ENCODE measurements at regions not wholly inside any gene's neighbourhood (a gene's known extent, or its start where the extent isn't known, plus 50 kb on each side); places are given as distances from the start of the nearest gene placed in this dataset.
"Not testable (repeated sequence)": the region's sequence is repeated elsewhere in the genome, so short reads cannot be mapped to it uniquely, and the experiment has no call there.

DNA sequence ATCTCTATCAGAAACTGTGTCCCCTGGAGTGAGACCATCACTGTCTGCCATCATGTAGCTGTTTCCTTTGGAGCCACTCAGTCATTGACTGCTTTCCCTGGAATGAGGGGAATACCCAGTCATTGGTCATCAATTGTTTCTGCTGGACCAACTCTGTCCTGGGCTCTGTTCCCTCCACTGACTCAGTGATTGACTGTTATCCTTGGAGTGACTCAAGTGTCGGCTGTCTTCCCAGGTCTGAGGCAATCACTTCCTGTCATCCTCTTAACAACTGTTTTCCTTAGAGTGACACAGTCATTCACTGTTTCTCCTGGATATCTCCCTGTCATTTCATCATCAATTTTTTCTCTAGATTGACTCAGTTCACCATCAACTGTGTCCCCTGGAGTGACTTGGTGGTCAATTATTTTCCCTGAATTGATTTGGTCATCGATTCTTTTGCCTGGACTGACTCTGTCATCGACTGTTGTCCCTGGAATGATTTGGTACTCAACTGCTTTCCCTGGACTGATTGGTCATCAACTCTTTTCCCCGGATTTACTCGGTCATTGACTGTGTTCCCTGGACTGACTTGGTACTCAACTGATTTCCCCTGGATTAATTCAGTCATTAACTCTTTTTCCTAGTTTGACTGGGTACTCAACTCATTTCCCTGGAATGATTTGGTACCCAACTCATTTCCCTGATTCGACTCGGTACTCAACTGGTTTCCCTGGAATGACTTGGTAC, 327.9 kb upstream of the VCX start:
- DNase-seq, result peak in 1 of 3 donors; percentile 0

DNA sequence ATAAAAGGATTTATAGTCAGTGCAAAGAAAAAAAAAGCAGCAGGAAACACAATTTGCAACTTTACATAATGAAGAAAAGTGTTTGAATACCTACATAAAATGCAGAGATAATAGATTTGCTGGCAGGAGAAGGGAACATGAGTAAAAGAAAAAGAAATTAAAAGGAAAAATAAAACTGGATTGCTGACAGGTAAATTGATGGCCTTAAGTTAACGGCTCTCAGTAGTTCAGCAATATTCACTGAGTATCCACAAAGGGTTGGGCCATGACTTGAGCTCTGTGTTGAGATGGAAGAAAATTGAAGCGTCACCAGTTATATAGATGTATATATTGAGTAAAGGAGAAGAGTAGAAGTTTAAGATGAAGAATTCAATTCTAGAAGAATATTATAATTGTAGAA, 330.1 kb upstream of the VCX start:
- no peak for DNase-seq

DNA sequence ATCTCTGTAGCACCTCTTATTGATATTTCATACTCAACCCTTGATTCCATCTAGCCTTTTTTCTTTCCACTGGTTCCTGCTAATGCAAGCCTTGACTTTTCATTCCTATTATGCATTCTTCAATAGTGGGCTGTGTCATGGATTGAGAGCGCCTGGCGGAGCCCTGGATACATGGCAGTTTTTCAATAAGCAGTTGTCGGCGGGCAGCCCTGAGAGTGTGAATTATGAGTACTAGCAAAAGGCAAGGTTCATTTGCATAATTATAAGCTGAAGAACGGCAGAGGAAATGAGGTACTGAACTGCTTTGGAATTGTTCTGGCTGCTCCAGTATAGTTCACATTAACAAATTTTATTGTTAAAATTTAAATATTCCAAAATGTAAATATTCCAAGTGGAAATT, 339.7 kb upstream of the VCX start:
- no peak for DNase-seq

DNA sequence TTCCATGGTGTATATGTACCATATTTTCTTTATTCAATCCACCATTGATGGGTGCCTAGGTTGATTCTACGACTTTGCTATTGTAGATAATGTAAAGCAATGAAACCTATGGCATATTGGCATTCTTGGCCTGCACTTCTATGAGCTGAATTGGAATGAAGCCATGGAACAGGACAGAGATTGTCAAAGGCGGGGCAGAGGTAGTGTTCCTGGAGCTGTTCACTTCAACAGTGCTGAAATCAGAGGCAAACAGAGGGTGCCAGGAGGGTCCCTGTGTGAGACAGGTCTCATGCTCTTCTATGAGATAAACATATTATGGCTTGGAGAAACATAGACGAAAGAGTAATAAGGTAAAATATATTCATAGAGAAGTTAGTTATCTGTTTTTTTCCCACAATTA, 342.6 kb upstream of the VCX start:
- no peak for DNase-seq

DNA sequence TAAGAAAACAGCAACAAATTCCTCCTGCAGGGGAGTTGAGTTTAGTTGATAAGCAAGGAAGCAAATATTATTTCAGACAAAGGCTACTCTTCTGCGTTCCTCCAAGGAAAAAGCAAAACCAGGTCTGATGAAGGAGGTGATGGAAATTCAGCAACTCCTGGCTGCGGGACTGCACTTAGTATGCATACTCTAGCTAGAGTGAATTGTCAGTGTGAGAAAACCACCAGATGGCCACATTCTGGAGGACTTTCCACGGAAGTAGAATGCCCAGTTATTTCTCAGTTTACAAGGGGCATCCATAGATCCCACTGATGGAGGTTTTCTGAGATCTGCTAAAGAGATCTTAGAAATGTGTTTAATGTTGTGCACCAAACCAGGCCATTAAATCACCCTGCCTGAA, 338.6 kb upstream of the PUDP start:
- DNase-seq, result no peak

DNA sequence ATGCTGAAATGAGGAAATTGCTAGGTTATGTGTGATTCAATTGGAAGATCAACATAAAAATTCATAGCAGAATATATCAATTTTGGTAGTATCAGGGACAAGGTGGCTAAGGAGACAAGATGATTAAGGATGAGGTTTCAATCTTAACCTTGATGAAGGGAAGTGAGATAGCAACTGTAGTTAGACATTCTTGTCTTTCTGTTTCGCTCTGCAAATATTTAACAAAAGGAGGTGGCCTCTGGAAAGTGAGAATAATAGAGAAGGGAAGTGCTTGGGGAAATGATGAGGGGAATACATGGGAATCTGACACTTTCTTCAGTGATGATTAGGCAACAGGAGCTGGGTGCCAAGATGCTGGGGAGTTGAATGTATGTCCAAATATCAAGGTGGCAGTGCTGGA, 337.1 kb upstream of the PUDP start:
- no peak for DNase-seq

DNA sequence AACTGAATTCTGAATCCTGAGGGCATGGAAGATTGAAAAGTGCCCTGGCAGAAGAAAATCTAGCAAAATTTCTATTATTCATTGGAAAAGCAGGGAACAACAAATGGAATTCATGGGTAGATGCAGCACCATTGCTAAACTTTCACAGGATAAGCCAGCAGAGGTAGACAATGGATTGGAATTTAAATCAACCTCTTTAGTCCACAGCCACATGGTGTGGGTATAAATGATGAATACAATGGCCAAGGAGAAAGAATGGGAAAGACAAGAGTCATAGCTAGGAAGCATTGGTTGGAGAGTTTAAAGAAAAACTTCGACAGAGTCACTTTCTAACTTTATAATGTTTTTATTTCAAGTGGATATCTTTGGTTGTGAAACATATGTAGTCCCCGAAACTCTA, 332.8 kb upstream of the PUDP start:
- no peak for DNase-seq

DNA sequence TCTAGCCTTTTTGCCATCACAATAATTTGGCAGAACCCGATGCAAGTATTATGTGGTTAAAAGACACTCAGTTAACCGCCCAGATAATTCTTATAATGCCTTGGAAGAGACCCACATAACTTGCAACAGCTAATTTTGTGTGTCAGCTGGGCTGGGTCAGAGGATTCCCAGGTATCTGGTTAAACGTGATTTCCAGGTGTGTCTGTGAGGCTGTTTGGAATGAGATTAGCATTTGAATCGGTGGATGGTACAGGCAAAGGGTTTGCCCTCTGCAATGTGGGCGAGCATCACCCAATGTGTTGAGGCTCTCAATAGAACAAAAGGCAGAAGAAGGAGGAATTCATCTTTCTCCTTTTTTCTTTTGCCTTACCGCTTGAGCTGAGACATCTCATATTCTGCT, 314.2 kb upstream of the PUDP start:
- DNase-seq, result no peak

DNA sequence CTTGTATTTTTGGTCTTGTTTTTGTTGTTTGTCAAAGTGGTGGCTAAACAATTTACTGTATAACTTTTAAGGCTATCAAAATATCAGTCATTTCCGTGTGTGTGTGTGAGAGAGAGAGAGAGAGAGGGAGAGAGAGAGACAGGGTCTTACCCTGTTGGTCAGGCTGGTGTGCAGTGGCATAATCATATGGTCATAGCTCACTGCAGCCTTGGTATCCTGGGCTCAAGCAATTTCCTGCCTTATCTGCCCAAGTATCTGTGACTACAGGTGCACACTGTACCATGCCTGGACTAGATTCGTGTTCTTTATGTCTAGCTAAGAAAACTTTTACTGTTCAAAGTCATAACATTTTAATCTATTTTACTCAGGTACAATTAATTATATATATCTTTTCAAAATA, 313.1 kb upstream of the PUDP start:
- not testable (repeated sequence) for DNase-seq

DNA sequence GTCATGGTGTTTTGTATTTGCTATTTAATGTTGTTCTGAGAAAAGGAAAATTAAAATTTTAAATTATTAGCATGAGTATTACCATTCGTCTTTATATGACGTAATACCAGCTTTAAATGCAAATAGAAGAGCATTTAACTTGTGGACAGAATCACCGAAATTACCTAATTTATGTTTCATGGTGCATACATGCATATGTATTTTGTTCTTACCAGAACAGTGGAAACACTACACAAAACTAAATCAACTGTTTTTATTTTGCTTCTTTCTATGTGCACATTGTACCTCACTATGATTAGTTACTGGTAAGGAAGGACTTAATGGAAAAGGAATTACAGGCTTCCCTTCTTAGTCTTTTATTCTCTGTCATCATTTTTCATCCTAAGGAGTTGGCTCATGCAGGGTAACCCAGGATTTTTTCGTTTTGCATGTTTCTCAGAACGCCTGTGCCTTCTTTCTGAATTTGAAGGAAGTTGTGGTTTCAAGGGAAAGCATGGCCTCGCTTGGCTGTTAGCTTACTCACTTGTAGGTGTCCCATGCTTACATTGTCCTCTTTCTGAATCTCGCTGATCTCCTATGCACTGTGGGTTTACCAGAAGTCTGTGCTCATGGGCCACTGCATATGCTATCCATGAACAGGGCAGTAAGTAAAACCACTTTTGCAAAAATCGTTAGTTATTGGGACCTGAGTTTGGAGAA, 300.0 kb upstream of the PUDP start:
- peak; percentile 3 to 21 (median 18) for DNase-seq

DNA sequence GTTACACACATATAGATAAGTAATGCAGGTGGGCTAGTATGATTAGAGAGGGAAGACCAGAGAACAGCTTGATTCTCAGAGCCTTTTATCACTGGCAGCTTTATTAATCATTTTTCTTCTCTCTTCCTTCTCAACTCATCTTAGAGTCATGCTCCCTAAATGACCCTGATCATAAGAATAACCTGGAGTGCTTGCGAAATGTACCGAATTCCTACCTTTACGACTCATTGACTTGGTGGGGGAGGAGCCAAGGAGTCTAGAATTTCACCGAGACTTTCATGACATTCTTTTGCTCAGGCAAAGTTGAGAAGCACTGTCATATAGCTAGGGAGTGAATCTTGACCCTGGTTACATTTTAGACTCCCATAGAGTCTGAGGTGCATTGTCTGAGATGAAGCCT, 298.9 kb upstream of the PUDP start:
- no peak for DNase-seq

DNA sequence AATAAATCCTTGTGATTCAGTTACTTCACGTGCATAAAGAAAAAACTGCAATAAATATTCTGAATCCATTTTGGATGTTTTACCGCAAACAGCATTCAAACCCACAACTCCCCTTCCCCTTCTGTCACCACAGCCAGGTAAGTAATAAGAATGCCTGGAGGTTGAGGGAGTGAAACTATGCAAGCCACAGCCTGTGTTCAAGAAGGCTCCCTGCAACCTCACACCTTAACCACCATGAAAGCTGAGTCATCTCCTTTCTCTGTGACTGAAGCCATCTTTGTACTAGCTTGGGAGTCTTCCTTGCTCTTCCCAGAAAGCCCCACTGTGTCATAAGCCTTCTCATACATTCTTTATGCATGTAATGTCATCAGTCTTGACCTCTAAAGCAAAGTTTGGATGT, 297.0 kb upstream of the PUDP start:
- no peak for DNase-seq

DNA sequence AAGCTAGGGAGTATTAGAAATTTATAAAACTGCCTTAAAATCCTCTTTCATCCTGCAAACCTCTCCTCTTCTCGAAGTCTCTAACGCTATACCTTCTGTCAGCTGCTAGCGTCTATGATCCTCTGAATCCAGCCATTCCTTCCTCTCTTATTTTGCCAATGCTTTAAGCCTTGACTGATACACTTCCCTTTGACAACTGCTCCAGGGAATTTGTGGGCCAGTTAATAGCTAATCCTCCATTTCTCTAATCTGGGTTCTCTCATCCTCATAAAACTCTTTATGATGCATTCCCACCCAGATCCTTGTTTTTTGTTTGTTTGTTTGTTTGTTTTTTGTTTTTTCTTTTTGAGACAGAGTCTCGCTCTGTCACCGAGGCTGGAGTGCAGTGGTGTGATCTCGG, 293.6 kb upstream of the PUDP start:
- no peak for DNase-seq

DNA sequence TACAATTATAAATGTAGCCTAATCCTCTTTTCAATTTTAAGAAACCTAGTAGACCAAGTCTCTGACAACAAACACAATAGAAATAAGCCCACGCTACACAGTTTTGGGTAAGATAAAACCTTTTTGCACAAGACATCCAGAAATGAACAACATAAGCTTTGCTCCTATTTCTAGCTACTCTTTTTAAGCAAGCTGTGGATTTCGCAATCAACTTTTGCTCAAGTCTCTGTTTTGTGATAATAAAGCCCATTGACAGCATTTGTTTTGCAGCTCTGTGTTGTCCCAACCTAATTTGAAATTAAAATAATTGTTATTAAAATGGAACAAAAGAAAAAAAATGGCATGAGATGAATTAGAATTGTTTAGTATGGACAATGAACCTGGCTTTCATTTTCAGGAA, 287.9 kb upstream of the PUDP start:
- DNase-seq, result peak in 1 of 3 donors; percentile 1

DNA sequence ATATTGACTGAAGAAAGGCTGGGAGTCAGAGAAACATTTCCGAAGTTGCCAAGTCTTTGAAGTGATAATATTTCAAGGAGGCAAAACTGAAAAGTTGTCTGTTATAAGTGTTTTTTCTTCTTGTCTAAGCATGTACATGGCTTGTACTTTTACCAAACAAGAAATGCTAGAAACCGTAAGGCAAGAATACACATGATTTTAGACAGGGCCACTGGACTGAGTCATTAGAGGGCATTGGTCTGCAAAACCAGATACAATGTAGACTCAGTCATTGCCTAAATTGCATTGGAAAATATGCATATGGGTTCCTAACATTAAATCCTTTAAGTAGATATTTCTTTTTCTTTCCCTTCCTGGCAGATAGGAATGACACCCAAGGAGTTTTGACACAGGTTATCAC, 284.9 kb upstream of the PUDP start:
- no peak for DNase-seq

DNA sequence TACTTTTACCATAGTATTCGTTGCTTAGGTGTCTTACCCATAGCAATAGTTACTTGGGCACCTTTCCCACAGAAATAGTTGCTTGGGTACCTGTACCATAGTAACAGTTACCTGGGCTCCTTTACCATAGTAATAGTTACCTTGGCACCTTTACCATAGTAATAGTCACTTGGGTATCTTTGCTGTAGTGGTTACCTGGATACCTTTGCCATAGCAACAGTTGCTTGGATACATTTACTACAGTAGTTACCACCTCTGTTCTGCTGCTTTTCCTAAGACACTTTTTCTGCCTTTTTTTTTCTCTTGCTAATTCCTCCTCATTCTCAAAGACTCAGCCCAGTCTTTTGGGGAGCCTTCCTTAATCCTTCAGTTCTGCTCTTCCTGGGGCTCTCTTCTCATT, 272.8 kb upstream of the PUDP start:
- DNase-seq, result no peak

DNA sequence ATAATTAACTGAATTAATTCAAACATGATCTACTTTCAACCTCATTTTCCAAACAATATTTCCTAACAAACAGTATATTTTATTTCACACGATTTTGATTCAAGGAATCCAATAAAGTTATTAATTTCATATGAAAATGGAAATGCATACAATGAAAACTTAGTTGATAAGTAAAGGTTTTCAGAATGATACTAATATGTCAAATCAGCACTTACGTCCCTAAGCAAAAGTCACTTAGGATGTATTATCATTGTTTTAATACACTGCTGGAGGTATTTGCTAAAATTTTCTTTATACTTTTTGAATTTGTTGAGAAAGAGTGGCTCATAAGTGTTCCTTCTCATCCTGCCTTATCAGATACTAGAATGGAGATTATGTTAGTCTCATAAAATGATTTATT, 266.8 kb upstream of the PUDP start:
- DNase-seq, result no peak

DNA sequence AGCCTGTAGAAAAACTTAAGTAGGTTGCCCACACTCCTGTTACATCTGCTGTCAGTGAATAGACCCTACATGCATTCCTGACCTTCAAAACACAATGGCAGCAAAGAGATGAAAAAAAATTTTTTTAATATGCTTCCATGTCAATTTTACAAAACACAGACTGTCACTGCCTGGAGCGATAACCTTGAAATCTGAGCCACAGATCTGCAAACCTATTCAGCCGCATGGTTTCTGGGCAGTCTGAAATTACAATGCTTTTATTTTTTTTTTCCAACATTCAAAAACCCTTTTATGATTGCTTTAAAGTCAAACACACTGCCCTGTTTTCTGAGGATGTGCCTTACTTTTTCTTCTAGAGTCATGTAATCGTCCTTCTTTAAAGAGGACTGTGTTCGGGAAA, 264.9 kb upstream of the PUDP start:
- DNase-seq, result no peak

DNA sequence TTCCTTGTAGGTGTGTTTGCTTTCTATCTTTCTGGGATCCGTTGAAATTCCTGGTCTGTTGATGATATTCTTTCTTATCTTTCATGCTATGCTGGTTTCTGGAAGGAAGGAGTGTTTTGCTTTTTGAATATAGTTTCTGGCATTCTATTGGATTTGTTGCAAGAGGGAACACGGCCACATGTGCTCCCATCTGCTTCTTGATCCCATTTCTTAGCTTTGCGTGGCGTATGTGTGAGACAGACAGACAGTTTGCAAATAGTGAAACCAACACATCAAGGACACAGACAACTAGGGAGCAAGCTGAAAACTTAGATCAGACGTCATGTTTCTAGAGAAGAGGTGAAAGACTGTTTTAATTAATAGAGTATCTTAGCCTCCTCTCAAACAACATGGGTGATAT, 261.9 kb upstream of the PUDP start:
- no peak for DNase-seq

DNA sequence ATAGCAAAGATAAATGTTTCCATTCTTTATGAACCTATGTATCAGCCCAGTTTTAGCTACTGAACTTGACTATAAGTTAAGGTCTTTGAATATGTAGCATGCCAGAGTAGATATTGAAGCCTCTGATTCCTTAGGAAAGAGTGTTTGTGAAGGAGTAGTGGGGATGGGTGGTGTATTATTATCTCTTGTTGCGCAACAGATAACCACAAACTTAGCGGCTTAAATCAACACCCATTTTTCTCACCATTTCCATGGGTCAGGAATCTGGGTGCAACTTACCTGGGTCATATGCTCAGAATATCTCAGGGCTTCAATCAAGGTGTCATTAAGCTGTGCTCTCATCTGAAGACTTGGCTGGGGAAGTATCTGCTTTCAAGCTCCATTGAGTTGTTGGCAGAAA, 251.4 kb upstream of the PUDP start:
- no peak for DNase-seq

DNA sequence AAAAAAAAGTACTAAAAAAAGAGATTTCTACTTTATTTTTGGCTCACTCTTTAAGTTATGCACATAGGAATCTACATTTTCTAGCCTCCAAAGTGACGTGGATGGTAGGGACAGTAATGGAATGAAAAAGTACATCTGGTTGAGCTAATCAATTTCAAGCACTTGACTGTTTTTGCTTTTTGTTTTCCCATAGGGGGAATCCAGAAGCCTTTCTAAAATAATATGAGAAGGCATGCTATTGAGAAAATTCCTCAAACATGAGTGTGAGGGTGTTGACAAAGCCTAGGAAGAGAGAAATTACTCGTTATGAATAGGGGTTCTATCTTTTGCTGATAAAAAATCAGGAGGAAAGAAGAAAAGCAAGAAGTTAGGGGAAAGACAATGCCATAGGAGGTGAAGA, 242.5 kb upstream of the PUDP start:
- DNase-seq, result no peak

DNA sequence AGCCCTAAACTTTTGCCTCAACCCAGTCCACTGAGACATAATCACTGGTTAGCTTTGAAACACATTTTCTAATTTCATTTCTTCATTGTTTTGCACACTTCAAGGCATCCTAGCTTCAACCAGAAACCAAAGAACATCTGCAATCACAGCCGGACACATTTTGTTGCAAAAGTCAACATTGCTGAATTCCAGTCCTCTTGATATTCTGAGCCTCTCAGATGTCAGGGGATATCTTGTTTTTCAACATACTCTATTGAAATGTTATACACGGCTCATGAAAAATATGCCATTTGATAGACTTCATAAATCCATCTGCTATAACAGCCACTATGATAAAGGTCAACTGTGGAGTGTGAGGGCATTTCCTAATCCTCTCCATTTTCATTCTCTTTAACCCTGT, 241.6 kb upstream of the PUDP start:
- no peak for DNase-seq

DNA sequence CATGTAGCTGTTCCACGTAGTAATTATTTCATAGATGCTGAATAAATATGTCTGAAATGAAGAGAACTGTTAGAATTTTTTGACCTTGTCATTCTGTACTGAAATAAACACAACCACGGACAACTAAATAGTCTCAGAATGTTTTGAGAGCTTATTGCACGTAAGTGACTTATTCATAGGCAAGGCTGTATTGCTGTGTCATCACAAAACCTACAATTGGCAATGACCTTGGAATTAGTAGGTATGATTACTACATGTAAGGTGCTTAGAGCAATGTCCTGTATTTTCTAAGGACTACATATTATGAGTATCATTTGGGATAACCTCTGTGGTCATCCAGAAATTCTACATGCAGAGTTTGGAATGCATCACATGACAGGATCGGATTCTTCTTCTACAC, 237.2 kb upstream of the PUDP start:
- DNase-seq, result no peak

DNA sequence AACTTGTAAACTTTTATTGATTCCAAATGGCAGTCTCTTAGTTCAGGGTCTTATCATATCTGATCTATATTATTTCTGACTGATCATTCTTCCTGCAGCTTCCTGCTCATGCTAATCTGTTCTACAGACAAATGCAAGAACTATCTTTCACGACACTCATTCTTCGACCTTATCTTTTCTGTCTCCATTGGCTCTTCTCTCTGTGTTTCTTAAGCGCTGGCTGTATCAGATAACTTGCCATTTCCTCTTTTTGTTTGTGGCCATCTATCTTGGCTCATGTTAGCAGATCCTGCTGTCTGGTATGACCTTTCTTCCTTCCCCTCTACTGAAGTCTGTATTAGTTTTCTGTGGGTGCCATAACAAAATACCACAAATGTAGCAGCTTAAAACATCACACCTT, 230.5 kb upstream of the PUDP start:
- DNase-seq, result no peak
